Panc1 (cell line): ENCODE measurements at regions not wholly inside any gene's neighbourhood (a gene's known extent, or its start where the extent isn't known, plus 50 kb on each side); places are given as distances from the start of the nearest gene placed in this dataset.

Experiments used
- ATAC-seq: fragments of 200-7000 bp; cut with Tn5 transposase; 2 replicates; pipeline ENCODE4 v1.9.1; 2020; ENCODE audit warnings: mild to moderate bottlenecking, moderate library complexity
- BruUV-seq: library from RNA; stranded (reverse); fragments of 400-500 nt; replicated peaks from 2 replicates; lab custom pipeline; 2021; lab: Mats Ljungman, UMichigan
- CTCF ChIA-PET: fragments of 300-600 bp; sonication (Branson Sonifier 250); formaldehyde crosslinking; loops from one replicate; lab custom pipeline; 2022; ENCODE audit warnings: antibody characterized with exemption; lab: Charles Lee
- POLR2A ChIA-PET: fragments of 300-600 bp; sonication (Branson Sonifier 250); formaldehyde crosslinking; loops from one replicate; lab custom pipeline; 2022; ENCODE audit warnings: antibody characterized with exemption; lab: Charles Lee
- DNase-seq: peaks from one replicate; pipeline ENCODE4 v3.0.0-alpha.2; 2010; ENCODE audit warnings: low read depth, low spot score
- H3K27ac ChIP-seq: 2 replicates; pipeline ENCODE4 v1.5.1; 2011; ENCODE audit warnings: mild to moderate bottlenecking, low read length, inconsistent platforms
- H3K27me3 ChIP-seq: fragments of 200-500 bp; sonication (Bioruptor generic); 2 replicates; pipeline ENCODE4 v1.6.0; 2014; ENCODE audit warnings: low read length, inconsistent platforms; ENCODE audit not compliant: control insufficient read depth, insufficient read depth
- H3K36me3 ChIP-seq: fragments of 200-500 bp; sonication (Bioruptor generic); 2 replicates; pipeline ENCODE4 v1.5.1; 2014; ENCODE audit warnings: inconsistent platforms, mild to moderate bottlenecking, low read length, moderate library complexity; ENCODE audit not compliant: control insufficient read depth, insufficient read depth
- H3K4me1 ChIP-seq: 2 replicates; pipeline ENCODE4 v1.5.1; 2011; ENCODE audit warnings: inconsistent platforms, mild to moderate bottlenecking, low read length, moderate library complexity; ENCODE audit not compliant: control insufficient read depth, insufficient read depth
- H3K4me3 ChIP-seq, 2 experiments: 2 replicates each; pipeline ENCODE4 v1.5.1; 2011 to 2012; ENCODE audit warnings: low read depth in 2 of 2, low read length in 2 of 2, mild to moderate bottlenecking in 2 of 2, inconsistent platforms in 1 of 2, moderate library complexity in 1 of 2
- H3K9me3 ChIP-seq: fragments of 200-500 bp; sonication (Bioruptor generic); 2 replicates; pipeline ENCODE4 v1.5.1; 2014; ENCODE audit warnings: low read depth, mild to moderate bottlenecking, inconsistent platforms, low read length, moderate library complexity; ENCODE audit not compliant: control insufficient read depth, insufficient read depth
- POLR2AphosphoS5 ChIP-seq: IDR thresholded peaks from 2 replicates; pipeline ENCODE4 v1.6.1; 2012; ENCODE audit warnings: mild to moderate bottlenecking, low read depth, low read length, moderate library complexity
- SIN3A ChIP-seq: IDR thresholded peaks from 2 replicates; pipeline ENCODE4 v1.6.1; 2012; ENCODE audit warnings: low read depth, mild to moderate bottlenecking, low read length, moderate library complexity, borderline replicate concordance; ENCODE audit not compliant: insufficient read depth
- TCF7L2 ChIP-seq: IDR thresholded peaks from 2 replicates; pipeline ENCODE4 v1.6.1; 2011; ENCODE audit warnings: mild to moderate bottlenecking, low read depth, low read length, inconsistent platforms
- in situ Hi-C: cut with HindIII; loops from 2 replicates; pipeline ENCODE4 v1.10.0; 2016; ENCODE audit warnings: low sequenced_read_pairs, low pct_unique_long_range_greater_than_20kb
- intact Hi-C: fragments of 100-400 bp; cut with micrococcal nuclease; formaldehyde crosslinking; loops from one replicate; pipeline ENCODE4 v1.10.0; 2022; ENCODE audit not compliant: unreplicated experiment
- TF ChIP-seq, protein P1 (sequence below): fragments of 450-650 bp; IDR thresholded peaks from 2 replicates; pipeline ENCODE4 v1.5.1; 2017; ENCODE audit warnings: mild to moderate bottlenecking
- TF ChIP-seq, protein P2 (sequence below), 2 experiments: IDR thresholded peaks; 2 replicates each; pipeline ENCODE4 v1.6.1; 2011 to 2012; ENCODE audit warnings: low read depth in 2 of 2, control low read depth in 1 of 2, low read length in 1 of 2, mild to moderate bottlenecking in 1 of 2, moderate library complexity in 1 of 2; ENCODE audit not compliant: insufficient read depth in 1 of 2

- no TSS peak for BruUV-seq
- no peaks in the 10 kb centered on the region for H3K9me3 ChIP-seq
- POLR2A ChIA-PET = no interaction called here
- no peak for TF ChIP-seq TCF7L2
- TF ChIP-seq, protein P1, sequence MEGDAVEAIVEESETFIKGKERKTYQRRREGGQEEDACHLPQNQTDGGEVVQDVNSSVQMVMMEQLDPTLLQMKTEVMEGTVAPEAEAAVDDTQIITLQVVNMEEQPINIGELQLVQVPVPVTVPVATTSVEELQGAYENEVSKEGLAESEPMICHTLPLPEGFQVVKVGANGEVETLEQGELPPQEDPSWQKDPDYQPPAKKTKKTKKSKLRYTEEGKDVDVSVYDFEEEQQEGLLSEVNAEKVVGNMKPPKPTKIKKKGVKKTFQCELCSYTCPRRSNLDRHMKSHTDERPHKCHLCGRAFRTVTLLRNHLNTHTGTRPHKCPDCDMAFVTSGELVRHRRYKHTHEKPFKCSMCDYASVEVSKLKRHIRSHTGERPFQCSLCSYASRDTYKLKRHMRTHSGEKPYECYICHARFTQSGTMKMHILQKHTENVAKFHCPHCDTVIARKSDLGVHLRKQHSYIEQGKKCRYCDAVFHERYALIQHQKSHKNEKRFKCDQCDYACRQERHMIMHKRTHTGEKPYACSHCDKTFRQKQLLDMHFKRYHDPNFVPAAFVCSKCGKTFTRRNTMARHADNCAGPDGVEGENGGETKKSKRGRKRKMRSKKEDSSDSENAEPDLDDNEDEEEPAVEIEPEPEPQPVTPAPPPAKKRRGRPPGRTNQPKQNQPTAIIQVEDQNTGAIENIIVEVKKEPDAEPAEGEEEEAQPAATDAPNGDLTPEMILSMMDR = no peak
- TF ChIP-seq, protein P2, sequence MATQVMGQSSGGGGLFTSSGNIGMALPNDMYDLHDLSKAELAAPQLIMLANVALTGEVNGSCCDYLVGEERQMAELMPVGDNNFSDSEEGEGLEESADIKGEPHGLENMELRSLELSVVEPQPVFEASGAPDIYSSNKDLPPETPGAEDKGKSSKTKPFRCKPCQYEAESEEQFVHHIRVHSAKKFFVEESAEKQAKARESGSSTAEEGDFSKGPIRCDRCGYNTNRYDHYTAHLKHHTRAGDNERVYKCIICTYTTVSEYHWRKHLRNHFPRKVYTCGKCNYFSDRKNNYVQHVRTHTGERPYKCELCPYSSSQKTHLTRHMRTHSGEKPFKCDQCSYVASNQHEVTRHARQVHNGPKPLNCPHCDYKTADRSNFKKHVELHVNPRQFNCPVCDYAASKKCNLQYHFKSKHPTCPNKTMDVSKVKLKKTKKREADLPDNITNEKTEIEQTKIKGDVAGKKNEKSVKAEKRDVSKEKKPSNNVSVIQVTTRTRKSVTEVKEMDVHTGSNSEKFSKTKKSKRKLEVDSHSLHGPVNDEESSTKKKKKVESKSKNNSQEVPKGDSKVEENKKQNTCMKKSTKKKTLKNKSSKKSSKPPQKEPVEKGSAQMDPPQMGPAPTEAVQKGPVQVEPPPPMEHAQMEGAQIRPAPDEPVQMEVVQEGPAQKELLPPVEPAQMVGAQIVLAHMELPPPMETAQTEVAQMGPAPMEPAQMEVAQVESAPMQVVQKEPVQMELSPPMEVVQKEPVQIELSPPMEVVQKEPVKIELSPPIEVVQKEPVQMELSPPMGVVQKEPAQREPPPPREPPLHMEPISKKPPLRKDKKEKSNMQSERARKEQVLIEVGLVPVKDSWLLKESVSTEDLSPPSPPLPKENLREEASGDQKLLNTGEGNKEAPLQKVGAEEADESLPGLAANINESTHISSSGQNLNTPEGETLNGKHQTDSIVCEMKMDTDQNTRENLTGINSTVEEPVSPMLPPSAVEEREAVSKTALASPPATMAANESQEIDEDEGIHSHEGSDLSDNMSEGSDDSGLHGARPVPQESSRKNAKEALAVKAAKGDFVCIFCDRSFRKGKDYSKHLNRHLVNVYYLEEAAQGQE (IDR thresholded peaks at IDR 0.05; ENCODE audit: insufficient read depth in 1 of 2, low read depth in 2 of 2, low read length in 1 of 2) = no peak
- TF ChIP-seq POLR2AphosphoS5 = no peak
- TF ChIP-seq SIN3A = no peak
- intact Hi-C loops (no loop called here), in situ Hi-C loops (no loop called here)
- no peak for DNase-seq
- H3K4me3 ChIP-seq = no peak overlapping the region
- H3K27ac ChIP-seq = no peak overlapping the region
- H3K27me3 ChIP-seq = no peaks in the 10 kb centered on the region
- CTCF ChIA-PET = no interaction called here
- no peaks in the 10 kb centered on the region for H3K4me1 ChIP-seq
- no peak for ATAC-seq
- H3K36me3 ChIP-seq = no peaks in the 10 kb centered on the region
These were observed 74.5 kb upstream of the MAP3K1 start for GRCh38 chr5:56740868-56741267.

- Histone ChIP-seq H3K27ac (no peak overlapping the region), H3K27me3 (no peaks in the 10 kb centered on the region), H3K4me1 (no peaks in the 10 kb centered on the region), H3K9me3 (no peaks in the 10 kb centered on the region), H3K36me3 (no peaks in the 10 kb centered on the region), H3K4me3 (no peak overlapping the region)
- DNase-seq (no peak), ATAC-seq (no peak)
- TF ChIP-seq, protein P2 (IDR thresholded peaks at IDR 0.05; ENCODE audit: insufficient read depth in 1 of 2, low read depth in 2 of 2, low read length in 1 of 2) = no peak
- TF ChIP-seq POLR2AphosphoS5 = no peak
- TF ChIP-seq, protein P1 = no peak
- no peak for TF ChIP-seq TCF7L2
- no peak for TF ChIP-seq SIN3A
- ChIA-PET CTCF (no interaction called here), POLR2A (no interaction called here)
- no TSS peak for BruUV-seq
- intact Hi-C loops (no loop called here), in situ Hi-C loops (no loop called here)
These were observed 75.4 kb upstream of the MAP3K1 start for GRCh38 chr5:56739990-56740389.
